ENCODE measurements at regions not wholly inside any gene's neighbourhood (a gene's known extent, or its start where the extent isn't known, plus 50 kb on each side); places are given as distances from the start of the nearest gene placed in this dataset.

DNA sequence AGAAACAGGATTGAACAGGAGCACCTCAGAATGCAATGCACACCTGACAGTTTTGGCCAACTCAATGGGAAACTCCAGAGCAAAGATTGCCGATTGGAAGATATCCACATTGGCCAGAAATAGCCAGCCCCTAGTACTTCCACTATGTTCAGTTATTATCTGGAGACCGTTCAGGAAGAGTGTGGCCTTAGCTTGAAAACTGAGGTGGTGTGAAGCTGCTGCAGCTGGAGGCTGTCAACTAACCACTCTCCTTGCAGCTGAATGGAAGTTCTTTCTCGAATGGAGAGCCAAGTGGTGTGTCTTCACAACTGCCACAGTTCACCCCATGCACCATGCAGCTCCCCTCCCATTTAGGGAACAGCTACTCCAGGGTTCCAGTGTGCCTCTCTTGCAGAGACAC, 61.9 kb upstream of the DHX40 start:
- H3K4me1 ChIP-seq (ENCODE audit: control extremely low read depth in 1 of 4, control insufficient read depth in 4 of 4, insufficient read depth in 4 of 4, low read length in 3 of 4): peaks cover 0 to 3% (median 0%) of the 10 kb centered on the region in 4 experiments
- H3K9me3 ChIP-seq (ENCODE audit: control extremely low read depth in 1 of 5, control insufficient read depth in 4 of 5, insufficient read depth in 2 of 5, low read depth in 1 of 5, low read length in 4 of 5): no peaks in the 10 kb centered on the region
- no peaks in the 10 kb centered on the region for H3K27me3 ChIP-seq (replicated peaks in 2 of 5; ENCODE audit: control insufficient read depth in 4 of 5, insufficient read depth in 5 of 5, low read length in 4 of 5)
- no peak overlapping the region for H3K4me3 ChIP-seq (ENCODE audit: control insufficient read depth in 1 of 7, extremely low read depth in 1 of 7, insufficient read depth in 4 of 7, low read depth in 2 of 7, low read length in 6 of 7)
- H3K27ac ChIP-seq (ENCODE audit: insufficient read depth in 1 of 2, low read depth in 1 of 2, low read length in 2 of 2, poor library complexity in 1 of 2, severe bottlenecking in 2 of 2): no peak overlapping the region
- no peaks in the 10 kb centered on the region for H3K36me3 ChIP-seq (ENCODE audit: control insufficient read depth in 4 of 4, insufficient read depth in 4 of 4, low read length in 3 of 4)
- 95% methylated on average over 2 of the region's 3 CpGs for WGBS (ENCODE audit: insufficient coverage)
- ChIA-PET CTCF (no interaction called here), POLR2A (no interaction called here)
- no peak for DNase-seq

DNA sequence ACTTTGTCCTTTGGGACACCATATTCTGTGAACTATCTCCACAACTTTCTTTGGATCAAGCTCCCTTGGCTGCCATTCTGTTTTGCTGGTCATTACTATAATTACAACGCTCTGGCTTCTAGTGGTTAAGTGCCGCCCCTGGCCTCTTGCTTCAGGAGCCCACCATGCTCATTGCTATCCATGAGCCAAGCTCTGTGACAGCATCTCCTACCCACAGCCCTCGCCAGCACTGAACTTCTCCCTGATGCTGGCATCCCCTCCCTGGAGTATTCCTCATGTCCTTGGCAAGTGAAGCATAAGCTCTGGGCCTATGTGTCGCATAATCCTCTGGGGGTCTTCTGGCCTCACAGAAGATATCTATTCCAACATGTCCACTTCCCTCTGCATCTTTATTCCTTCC, 60.6 kb upstream of the DHX40 start:
- no peak for DNase-seq
- Histone ChIP-seq H3K9me3 (ENCODE audit: control extremely low read depth in 1 of 5, control insufficient read depth in 4 of 5, insufficient read depth in 2 of 5, low read depth in 1 of 5, low read length in 4 of 5) (no peaks in the 10 kb centered on the region), H3K27ac (ENCODE audit: insufficient read depth in 1 of 2, low read depth in 1 of 2, low read length in 2 of 2, poor library complexity in 1 of 2, severe bottlenecking in 2 of 2) (no peak overlapping the region), H3K27me3 (replicated peaks in 2 of 5; ENCODE audit: control insufficient read depth in 4 of 5, insufficient read depth in 5 of 5, low read length in 4 of 5) (no peaks in the 10 kb centered on the region), H3K36me3 (ENCODE audit: control insufficient read depth in 4 of 4, insufficient read depth in 4 of 4, low read length in 3 of 4) (no peaks in the 10 kb centered on the region), H3K4me1 (ENCODE audit: control extremely low read depth in 1 of 4, control insufficient read depth in 4 of 4, insufficient read depth in 4 of 4, low read length in 3 of 4) (peaks cover 0 to 3% (median 0%) of the 10 kb centered on the region in 4 experiments), H3K4me3 (ENCODE audit: control insufficient read depth in 1 of 7, extremely low read depth in 1 of 7, insufficient read depth in 4 of 7, low read depth in 2 of 7, low read length in 6 of 7) (no peak overlapping the region)
- 100% methylated on average over 3 of the region's 4 CpGs for WGBS (ENCODE audit: insufficient coverage)
- POLR2A ChIA-PET: no interaction called here
- CTCF ChIA-PET: interaction anchor here (1.1 kb wide), 1 partner anchor 193 kb away, joined by 3 read pairs; no protein-coding TSS in a partner anchor

DNA sequence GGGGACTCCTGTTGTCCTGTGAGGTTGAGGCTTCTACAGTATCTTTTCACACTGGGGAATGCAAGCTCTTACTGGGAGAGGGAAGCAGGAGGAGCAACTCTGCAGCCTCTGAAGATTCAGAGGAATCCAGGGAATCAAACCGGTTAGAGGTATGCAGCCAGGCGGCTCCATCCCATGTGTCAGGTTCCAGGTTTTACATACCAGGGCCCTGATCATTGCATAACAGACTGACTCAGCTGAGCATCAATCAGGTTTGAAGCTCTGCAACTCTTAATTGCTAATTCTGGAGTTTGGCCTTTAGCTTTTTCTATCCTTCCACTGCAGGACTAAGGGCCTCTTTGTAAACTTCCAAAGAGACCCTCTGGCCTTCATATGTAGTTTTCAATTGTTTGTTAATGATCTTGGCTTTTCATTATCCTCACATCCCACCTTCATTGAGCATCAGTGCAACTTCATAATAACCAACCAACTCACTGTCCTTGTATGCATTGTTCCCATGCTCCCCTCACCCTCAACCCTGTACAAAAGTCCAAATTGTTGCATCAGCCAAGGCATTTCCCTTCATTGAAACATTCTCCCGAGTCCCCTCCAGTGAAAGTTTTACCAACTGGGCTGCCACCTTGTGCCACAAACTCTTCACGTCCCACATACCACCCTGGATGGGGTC, 59.7 kb upstream of the DHX40 start:
- Histone ChIP-seq H3K4me1 (ENCODE audit: control extremely low read depth in 1 of 4, control insufficient read depth in 4 of 4, insufficient read depth in 4 of 4, low read length in 3 of 4) (peaks cover 0 to 3% (median 0%) of the 10 kb centered on the region in 4 experiments), H3K4me3 (ENCODE audit: control insufficient read depth in 1 of 7, extremely low read depth in 1 of 7, insufficient read depth in 4 of 7, low read depth in 2 of 7, low read length in 6 of 7) (no peak overlapping the region), H3K27ac (ENCODE audit: insufficient read depth in 1 of 2, low read depth in 1 of 2, low read length in 2 of 2, poor library complexity in 1 of 2, severe bottlenecking in 2 of 2) (no peak overlapping the region), H3K9me3 (ENCODE audit: control extremely low read depth in 1 of 5, control insufficient read depth in 4 of 5, insufficient read depth in 2 of 5, low read depth in 1 of 5, low read length in 4 of 5) (no peaks in the 10 kb centered on the region), H3K27me3 (replicated peaks in 2 of 5; ENCODE audit: control insufficient read depth in 4 of 5, insufficient read depth in 5 of 5, low read length in 4 of 5) (no peaks in the 10 kb centered on the region), H3K36me3 (ENCODE audit: control insufficient read depth in 4 of 4, insufficient read depth in 4 of 4, low read length in 3 of 4) (no peaks in the 10 kb centered on the region)
- WGBS (ENCODE audit: insufficient coverage): 92% methylated on average over 3 of the region's 4 CpGs
- DNase-seq: no peak
- POLR2A ChIA-PET: no interaction called here
- CTCF ChIA-PET: interaction anchor here (1.1 kb wide), 1 partner anchor 194 kb away, joined by 3 read pairs; no protein-coding TSS in a partner anchor

DNA sequence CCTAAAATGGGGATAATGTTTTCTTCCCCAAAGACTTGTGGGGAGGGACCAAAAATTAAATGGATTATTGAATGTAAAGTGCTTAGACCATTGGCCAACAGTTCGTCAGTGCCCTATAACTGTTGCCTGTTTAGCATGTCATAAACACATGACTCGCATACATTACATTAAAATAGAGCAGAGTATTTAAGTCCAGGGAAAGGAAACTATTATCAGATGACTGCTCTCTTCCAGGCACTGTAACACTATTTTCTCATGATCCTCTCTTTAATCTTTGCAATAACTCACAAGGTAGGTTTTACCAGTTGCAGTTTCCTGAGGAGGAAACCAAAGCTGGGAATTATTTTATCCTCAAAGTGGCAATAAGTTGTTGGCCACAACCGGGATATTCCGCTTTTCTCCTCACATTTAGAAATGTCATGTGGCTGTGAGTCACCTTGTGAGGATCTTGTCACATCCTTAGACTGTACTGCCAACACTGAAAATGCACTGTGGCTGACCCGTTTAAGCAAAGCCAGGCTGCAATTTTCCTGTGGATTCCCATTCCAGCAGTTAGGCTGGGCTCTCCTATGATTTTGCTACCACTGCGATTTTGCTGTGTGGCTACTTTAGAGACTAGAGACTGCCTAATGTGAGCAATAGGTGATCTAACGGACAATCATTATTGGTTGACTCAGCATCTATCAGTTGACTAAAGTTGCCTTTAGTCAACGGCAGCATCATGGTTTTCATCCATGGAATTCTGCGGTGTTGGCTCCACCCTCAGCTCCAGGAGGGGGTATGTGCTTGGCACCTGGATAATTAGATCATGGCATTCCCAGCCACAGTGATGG, 58.3 kb upstream of the DHX40 start:
- WGBS (ENCODE audit: insufficient coverage): 97% methylated on average over 8 of the region's 9 CpGs
- Histone ChIP-seq H3K27ac (ENCODE audit: insufficient read depth in 1 of 2, low read depth in 1 of 2, low read length in 2 of 2, poor library complexity in 1 of 2, severe bottlenecking in 2 of 2) (no peak overlapping the region), H3K9me3 (ENCODE audit: control extremely low read depth in 1 of 5, control insufficient read depth in 4 of 5, insufficient read depth in 2 of 5, low read depth in 1 of 5, low read length in 4 of 5) (no peaks in the 10 kb centered on the region), H3K27me3 (replicated peaks in 2 of 5; ENCODE audit: control insufficient read depth in 4 of 5, insufficient read depth in 5 of 5, low read length in 4 of 5) (no peaks in the 10 kb centered on the region), H3K4me1 (ENCODE audit: control extremely low read depth in 1 of 4, control insufficient read depth in 4 of 4, insufficient read depth in 4 of 4, low read length in 3 of 4) (peaks cover 0 to 3% (median 0%) of the 10 kb centered on the region in 4 experiments), H3K36me3 (ENCODE audit: control insufficient read depth in 4 of 4, insufficient read depth in 4 of 4, low read length in 3 of 4) (no peaks in the 10 kb centered on the region), H3K4me3 (ENCODE audit: control insufficient read depth in 1 of 7, extremely low read depth in 1 of 7, insufficient read depth in 4 of 7, low read depth in 2 of 7, low read length in 6 of 7) (no peak overlapping the region)
- DNase-seq: no peak
- ChIA-PET CTCF (interaction anchor here (1.3 kb wide), 1 partner anchor 53 kb away, joined by 4 read pairs; no protein-coding TSS in a partner anchor), POLR2A (interaction anchor here (0.6 kb wide), 1 partner anchor 470 kb away, joined by 3 read pairs; no protein-coding TSS in a partner anchor)

DNA sequence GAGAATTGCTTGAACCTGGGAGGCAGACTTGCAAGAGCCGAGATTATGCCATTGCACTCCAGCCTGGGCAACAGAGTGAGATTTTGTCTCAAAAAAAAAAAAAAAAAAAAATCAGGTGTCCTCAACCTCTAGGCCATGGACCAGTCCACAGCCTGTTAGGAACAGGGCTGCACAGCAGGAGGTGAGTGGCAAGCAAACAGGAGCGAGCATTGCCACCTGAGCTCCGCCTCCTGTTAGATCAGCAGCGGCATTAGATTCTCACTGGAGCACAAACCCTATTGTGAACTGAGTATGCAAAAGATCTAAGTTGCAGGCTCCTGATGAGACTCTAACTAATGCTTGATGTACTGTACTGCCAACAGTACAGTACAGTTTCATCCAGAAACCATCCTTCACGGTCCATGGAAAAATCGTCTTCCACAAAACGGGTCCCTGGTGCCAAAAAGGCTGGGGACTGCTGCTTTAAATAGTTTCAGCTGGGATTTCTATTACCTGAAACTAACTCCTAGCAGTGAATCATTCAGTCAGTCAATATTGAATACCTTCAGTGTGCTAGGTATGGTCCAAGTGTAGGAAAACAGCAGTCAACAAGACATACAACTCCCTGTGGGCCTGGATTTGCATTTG, 56.3 kb upstream of the DHX40 start:
- POLR2A ChIA-PET: no interaction called here
- no peak overlapping the region for H3K4me3 ChIP-seq (ENCODE audit: control insufficient read depth in 1 of 7, extremely low read depth in 1 of 7, insufficient read depth in 4 of 7, low read depth in 2 of 7, low read length in 6 of 7)
- peaks cover 0 to 3% (median under 1%) of the 10 kb centered on the region in 4 experiments for H3K4me1 ChIP-seq (ENCODE audit: control extremely low read depth in 1 of 4, control insufficient read depth in 4 of 4, insufficient read depth in 4 of 4, low read length in 3 of 4)
- no peaks in the 10 kb centered on the region for H3K36me3 ChIP-seq (ENCODE audit: control insufficient read depth in 4 of 4, insufficient read depth in 4 of 4, low read length in 3 of 4)
- CTCF ChIA-PET: interaction anchor here (0.6 kb wide), 1 partner anchor 1062 kb away, joined by 4 read pairs; no protein-coding TSS in a partner anchor
- 100% methylated on average over 5 of the region's 7 CpGs for WGBS (ENCODE audit: insufficient coverage)
- H3K27ac ChIP-seq (ENCODE audit: insufficient read depth in 1 of 2, low read depth in 1 of 2, low read length in 2 of 2, poor library complexity in 1 of 2, severe bottlenecking in 2 of 2): no peak overlapping the region
- no peaks in the 10 kb centered on the region for H3K9me3 ChIP-seq (ENCODE audit: control extremely low read depth in 1 of 5, control insufficient read depth in 4 of 5, insufficient read depth in 2 of 5, low read depth in 1 of 5, low read length in 4 of 5)
- no peaks in the 10 kb centered on the region for H3K27me3 ChIP-seq (replicated peaks in 2 of 5; ENCODE audit: control insufficient read depth in 4 of 5, insufficient read depth in 5 of 5, low read length in 4 of 5)
- DNase-seq: no peak

DNA sequence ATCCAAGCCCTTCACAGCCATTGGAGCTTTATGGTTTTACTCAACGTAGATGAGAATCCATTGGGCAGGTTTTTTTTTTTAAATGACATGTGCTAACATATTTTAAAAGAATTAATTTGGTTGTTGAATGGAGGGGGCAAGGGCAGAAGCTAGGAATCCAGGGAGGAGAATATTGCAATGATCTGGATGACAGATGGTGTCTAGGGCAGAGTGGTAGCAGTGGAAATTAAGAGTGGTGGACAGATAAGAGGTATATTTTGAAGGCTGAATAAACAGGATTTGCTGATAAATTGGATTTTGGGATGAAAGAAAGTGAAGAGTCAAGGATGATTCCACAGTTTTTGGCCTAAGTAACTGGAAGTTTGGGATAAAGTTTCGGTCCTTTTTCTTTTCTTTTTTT, 54.8 kb upstream of the DHX40 start:
- CTCF ChIA-PET: no interaction called here
- 100% methylated on average over 1 of the region's 2 CpGs for WGBS (ENCODE audit: insufficient coverage)
- H3K9me3 ChIP-seq (ENCODE audit: control extremely low read depth in 1 of 5, control insufficient read depth in 4 of 5, insufficient read depth in 2 of 5, low read depth in 1 of 5, low read length in 4 of 5): no peaks in the 10 kb centered on the region
- no peak overlapping the region for H3K4me3 ChIP-seq (ENCODE audit: control insufficient read depth in 1 of 7, extremely low read depth in 1 of 7, insufficient read depth in 4 of 7, low read depth in 2 of 7, low read length in 6 of 7)
- H3K27me3 ChIP-seq (replicated peaks in 2 of 5; ENCODE audit: control insufficient read depth in 4 of 5, insufficient read depth in 5 of 5, low read length in 4 of 5): no peaks in the 10 kb centered on the region
- peaks cover 0 to 3% (median 1%) of the 10 kb centered on the region in 4 experiments for H3K4me1 ChIP-seq (ENCODE audit: control extremely low read depth in 1 of 4, control insufficient read depth in 4 of 4, insufficient read depth in 4 of 4, low read length in 3 of 4)
- no peak overlapping the region for H3K27ac ChIP-seq (ENCODE audit: insufficient read depth in 1 of 2, low read depth in 1 of 2, low read length in 2 of 2, poor library complexity in 1 of 2, severe bottlenecking in 2 of 2)
- POLR2A ChIA-PET: no interaction called here
- DNase-seq: no peak
- no peaks in the 10 kb centered on the region for H3K36me3 ChIP-seq (ENCODE audit: control insufficient read depth in 4 of 4, insufficient read depth in 4 of 4, low read length in 3 of 4)

All from common myeloid progenitor, CD34-positive (primary cell).